HG02870 (cell line): ENCODE measurements at regions not wholly inside any gene's neighbourhood (a gene's known extent, or its start where the extent isn't known, plus 50 kb on each side); places are given as distances from the start of the nearest gene placed in this dataset.

Experiments
- ATAC-seq: cut with Tn5 transposase; IDR thresholded peaks from one replicate; pipeline ENCODE4 v1.9.1; 2021; ENCODE audit warnings: mild to moderate bottlenecking, moderate library complexity; ENCODE audit not compliant: unreplicated experiment

DNA sequence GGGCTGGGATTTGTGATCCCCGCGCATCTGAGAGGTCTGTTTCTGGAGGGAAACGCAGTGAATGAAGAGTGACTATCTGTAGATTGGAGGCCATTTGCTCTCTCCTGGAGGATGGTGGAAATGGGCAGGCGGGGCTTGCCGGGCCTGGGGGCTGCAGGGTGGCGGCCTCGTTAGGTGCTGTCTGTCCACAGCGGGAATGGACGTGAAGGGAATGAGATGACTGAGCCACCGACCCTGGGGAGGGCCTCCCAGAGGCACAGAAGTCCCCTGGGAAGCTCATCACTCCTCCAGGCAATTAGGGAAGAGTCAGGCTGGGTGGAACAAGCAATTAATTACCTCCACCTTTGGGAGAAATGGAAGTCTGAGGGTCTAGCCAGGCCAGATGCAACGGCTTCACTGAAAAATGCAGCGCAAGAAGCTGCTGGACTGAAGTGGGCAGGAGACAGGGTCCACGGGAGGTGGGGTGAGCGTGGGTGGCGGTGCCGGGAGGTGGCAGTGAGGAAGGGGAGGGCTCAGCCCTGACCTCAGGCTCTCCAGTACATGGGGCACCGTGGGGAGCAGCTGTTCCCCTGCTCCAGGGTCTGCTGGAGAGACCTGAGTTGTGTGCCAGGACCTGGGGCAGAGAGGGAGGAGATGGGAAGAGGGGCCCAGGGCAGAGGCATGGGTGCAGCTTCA is 524.5 kb downstream of the BRD1 start:
- no peak for ATAC-seq

DNA sequence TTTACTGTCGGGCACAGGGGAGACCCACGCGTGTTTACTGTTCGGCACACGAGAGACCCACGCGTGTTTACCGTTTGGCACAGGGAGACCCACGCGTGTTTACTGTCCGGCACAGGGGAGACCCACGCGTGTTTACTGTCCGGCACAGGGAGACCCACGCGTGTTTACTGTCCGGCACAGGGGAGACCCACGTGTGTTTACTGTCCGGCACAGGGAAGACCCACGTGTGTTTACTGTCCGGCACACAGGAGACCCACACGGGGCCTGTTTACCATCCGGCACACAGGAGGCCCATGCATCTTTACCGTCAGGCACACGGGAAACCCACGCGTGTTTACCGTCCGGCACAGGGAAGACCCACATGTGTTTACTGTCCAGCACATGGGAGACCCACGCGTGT is 525.1 kb downstream of the BRD1 start:
- ATAC-seq = no peak

DNA sequence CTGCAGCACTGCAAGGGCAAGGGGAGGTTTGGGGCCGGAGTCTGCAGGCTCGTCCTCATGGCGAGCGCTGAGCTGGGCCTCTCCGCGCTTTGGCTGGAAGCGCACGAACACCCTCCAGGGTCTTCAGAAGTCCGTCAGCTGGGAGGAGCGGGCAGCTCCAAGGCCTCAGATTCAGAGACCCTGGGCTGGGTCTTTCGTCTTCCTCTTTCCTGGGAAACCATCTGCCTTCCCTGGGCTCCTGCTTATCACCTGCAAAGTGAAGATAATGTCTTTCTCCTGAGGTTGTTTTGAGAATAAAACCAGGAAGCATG is 525.6 kb downstream of the BRD1 start:
- ATAC-seq = no peak

DNA sequence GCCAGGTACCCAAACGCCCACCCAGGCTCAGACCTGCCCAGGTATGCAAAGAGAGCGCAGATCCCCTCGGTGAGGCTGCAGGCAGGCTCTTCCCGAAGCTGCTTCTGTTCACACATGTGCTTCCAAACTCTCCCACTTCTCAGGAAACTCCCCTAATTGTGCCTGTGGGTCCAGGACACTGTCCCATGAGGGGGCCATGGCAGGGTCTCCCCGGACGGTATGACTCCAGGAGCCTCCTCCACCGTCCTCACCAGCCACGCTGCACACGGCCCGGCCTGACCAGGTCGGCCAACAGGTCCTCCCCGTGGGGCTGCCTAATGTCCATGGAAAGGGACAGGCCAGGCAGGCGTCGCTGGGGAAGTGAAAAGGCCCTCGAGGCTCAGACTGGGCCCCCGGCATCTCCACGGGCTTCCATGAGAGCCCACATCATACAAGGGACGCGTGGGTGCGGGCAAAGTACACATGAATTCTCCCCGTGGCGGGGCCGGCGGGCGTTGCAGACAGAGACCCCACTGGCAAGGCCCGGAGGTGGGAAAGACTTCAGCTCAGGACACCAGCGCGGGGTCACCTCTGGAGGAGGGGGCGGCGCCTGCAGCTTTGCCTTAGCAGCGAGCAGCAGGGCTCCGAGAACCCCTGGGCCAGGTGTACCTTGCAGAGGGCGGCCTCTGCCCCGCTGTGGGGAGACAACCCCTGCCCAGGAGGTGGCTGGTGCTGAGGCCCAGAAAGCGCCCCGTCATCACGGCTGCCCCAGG is 526.1 kb downstream of the BRD1 start:
- ATAC-seq = no peak

DNA sequence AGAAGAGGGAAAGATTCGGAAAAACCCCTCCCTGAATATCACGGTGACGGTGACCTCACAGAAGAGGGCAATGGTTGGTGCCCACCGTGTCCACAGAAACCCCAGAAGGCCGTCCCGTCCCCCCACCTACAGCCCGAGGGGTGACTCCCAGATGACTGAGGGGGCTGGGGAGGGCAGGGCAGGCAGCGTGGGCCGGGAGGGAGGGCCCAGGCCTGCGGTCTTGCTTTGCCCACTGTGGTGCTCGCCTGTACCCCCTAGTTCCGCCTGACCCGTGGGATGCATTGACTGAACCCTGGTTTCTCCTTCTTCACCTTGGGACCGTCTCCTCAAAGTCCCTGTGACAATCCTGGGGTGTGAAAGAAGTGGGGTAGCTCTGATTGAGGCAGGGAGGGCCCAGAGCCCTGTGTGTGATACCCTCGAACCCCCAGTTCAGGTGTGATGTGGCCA is 526.7 kb downstream of the BRD1 start:
- ATAC-seq = no peak

DNA sequence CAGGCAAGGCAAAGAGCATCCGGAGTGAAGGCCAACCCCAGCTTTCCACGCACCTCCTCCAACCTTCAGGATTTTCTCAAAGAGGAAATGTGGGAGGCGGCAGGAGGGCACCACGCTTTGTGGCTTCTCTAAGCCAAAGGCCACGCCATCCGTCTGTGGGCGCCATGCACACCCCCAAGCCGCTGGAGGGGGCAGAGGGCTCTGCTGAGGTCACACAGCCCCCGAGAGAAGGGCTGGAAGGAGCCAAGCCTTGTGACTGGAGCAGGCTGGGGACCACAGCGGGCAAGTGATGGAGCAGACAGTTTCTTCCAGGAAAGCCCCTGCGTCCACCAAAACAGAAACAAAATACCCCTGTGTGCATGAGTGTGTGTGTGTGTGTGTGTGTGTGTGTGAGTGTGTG is 527.4 kb downstream of the BRD1 start:
- ATAC-seq = no peak

DNA sequence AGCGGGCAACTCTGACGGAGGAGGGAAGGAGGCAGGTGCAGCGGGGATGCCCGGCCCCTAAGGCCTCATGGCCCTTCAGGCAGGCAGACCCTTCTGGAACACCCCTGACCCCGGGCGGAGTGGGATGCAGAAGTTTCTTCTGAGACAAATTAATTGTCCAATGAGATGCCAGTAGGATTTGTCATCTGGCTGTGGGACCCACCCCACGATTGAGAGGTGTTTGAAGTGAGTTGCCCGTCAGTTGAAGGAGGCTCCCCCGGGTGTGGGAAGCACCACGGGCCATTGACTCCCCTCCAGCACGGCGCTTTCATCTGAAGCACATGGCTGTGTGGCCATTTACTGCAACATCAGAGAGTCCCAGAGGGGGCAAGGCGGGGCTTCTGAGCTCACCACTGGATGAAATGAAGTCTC is 527.8 kb downstream of the BRD1 start:
- no peak for ATAC-seq

DNA sequence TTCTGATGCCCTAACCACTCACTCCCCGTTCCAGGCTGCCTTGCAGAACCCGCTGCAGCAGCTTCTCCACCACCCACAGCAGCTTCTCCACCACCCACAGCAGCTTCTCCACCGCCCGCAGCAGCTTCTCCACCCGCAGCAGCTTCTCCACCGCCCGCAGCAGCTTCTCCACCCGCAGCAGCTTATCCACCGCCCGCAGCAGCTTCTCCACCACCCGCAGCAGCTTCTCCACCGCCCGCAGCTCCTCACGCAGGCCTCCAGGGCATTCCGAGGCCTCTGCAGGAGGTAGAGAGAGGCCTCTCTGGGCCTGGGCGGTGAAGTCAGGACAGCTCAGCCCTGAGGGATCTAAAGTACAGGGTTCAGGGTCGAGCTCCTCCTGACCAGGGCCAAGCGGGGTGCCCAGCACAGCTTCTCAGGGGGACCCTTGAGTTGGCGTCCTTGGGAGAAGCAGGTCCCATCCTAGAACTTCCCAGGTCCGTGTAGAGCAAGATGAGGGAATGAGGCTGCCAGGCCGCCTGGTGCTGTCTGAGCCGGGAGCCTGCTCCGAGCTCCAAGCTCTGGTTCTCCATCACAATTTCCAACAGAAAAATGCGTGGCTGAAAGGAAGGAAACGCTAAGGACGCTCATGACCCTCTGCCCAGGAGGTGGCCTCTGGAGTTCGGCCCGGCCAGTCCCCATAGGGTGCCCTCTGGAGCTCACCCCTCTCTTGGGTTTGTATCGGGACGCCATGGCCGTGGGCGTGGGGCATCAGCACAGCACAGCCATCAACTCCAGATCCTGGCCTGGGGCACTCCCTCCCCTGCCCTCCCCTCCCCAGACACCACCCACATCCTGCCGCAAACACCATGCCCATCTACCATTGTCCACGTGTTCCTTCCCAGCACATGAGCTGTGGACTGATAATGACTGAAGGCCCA is 528.6 kb downstream of the BRD1 start:
- no peak for ATAC-seq

DNA sequence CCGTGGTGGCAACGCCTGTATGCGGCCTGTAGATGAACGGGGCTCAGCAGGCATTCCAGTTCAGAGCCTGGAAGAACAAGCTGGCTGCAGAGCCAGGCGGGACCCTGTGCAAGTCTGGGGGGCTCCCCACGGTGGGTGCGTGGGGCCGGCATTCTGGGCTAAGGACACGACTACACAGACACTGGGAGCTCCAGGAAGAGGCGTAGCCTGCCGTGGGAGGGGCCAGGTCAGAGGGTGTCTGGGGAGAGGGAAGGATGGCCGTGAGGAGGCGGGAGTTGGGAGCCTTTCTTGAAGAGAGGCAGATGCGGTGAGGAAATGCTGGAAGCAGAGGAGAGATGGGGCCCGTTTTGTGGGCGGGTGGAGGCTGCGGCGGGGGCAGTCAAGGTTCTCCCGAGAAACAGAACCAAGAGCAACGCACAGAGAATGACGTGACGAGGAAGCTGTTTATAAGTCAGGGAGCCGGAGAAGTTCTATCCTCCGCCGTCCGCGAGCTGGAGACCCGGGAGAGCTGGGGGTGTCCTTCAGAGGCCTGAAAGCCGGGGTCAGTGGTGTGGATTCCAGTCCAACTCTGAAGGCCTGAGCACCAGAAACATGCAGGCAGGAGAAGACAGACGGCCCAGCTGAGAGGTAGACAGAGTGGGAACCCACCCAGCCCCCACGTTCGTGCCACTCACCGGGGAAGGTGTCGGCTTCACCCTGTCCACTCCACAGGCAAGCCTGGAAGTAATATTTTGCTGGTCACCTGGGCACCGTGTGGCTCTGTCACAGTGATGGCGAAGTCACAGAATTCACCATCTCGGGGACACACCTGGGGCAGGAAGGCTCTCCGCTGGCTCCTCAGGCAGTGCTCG is 529.6 kb downstream of the BRD1 start:
- no peak for ATAC-seq

DNA sequence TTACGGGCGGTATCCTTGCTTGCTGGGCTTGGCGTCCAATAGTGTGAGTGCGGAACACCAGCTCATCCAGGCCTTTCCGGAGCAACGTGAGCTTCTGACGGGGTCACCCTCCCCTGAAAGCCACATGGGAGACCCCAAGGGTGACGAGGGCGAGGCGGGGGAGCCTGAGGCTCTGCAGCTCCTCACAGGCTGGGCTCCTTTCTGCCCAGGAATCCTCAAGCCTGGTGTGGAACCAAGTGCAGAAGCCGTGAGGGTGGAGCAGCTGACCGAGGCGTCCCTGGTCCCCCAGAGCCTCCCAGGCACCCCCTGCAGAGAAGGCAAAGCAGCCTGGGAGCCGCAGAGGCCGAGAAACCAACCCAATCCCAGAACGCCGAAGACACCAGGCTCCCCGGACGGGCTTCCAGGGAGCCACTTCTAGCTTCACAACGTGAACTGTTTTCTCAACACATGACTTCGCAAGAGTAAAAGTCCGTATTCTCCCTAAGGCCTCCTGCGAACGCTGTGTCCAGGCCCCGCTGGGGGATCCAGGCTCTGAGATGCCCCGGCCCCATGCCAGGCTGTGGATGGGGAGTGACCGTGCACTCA is 530.3 kb downstream of the BRD1 start:
- no peak for ATAC-seq

DNA sequence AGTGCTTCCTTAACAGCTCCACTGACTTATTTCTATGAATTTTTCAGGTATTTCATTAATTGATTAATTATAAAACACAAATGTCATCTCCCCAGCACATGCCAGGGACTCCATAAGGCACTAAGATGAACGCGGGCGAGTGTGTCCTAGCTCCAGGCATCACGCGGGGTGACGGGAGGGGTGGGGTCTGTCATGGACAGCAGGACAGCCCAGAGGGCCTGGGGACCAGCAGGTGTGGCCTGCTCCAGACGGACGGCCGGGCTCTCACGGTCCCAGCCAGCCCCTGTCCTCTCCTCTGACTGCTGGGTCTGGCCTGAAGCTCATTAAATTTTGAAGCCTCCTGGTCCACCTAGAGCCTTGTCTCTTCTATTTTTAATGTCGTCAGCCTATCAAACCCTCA is 531.1 kb downstream of the BRD1 start:
- no peak for ATAC-seq

DNA sequence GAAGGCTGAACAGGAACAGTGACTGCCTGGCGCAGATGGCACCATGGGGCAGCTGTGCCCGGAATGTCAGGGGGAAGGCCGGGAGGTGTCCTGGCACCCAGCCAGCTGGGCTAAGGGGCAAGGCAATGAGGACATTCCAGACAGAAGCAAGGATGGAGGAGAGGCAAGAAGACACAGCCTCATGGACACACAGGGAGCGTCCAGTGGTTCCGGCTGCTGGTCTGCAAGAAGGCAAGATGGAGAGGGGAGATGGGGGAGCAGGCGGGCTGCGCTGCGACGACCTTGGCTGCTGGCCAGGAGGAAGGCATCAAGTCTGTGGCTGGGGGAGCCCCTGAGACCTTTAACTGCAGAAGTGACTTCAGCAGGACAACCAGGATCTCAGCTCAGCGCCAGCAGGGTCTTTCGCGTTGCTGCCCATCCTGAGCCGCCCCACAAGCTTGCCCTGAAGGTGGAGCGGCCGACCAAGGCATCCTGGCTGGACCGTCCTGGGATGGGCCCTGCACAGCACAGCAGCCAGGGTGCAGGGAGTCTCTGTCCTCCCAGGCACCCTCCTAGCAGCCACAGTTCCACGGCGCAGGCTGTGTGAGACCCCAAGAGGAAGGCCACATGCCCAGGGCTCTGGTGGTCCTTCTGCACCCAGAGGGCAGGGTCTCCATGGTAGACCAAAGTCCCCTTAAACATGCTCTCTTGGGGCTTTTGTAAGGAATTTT is 531.7 kb downstream of the BRD1 start:
- no peak for ATAC-seq

DNA sequence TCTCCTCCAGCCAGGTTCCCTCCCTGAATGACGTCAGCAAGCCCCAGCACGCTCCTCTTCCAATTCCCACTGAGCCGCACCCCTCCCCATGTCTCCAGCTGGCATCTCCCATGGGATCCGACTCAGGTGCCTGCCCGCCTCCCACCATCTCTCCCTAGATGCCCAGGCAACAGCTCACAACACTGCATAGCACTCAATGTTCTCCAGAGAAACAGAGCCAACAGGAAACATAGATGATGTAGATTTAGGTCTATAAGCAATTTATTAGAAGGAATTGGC is 532.3 kb downstream of the BRD1 start:
- no peak for ATAC-seq

DNA sequence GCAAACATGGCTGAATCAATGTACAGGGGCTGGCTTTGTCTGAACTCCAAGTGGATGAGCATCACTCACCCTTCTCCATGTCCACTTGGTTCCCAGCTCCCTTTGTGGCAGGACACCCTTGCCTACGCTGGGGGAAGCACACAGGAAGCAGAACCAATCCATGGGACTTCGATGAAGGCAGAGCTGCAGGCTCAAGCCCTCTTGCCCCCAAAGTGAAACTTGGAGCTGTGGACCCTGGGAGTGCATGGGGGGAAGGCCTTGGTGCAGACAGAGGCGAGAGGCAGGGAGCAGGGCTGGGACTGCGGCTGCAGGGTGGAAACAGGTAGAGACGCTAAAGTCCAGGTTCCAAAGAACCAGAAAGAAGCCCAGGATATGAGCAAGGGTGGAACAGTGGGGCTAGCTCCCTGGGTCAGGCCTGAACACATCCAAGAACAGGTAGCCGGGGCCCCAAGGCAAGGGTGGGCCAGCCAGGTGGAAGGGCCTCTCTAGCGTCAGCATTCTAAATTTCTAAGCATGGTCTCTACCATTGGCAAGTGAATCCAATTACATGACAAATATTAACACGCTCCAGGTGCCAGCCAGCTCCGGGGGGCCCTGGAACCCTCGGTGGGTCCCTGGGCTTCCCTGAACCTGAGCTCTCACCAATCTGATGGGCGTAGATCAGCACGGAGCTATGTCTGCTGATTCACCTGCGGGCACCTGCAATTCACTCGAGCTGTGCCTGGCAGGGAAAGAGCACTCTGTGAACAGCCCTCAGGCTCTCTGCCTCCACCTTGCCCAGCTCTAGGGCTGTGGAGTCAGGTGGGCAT is 532.8 kb downstream of the BRD1 start:
- ATAC-seq = no peak

DNA sequence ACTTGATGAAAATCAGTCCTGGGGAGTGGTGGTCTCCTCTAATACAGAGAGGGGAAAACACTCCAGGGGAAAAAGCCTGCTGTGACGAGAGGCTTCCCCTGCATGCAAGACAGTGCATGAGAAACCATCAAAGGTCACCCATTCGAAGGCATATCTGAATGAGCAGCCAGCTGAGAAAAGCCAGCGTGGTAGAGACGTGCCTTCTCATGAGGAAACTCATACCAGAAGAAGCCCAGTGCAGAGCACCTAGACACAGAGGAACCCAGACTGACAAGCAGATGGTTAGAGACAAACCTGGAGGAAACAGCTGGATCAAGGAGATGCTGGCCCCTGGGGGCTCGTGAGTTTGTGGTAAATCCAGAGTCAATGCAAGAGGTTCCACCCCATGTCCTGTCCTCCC is 534.8 kb downstream of the BRD1 start:
- ATAC-seq = no peak

DNA sequence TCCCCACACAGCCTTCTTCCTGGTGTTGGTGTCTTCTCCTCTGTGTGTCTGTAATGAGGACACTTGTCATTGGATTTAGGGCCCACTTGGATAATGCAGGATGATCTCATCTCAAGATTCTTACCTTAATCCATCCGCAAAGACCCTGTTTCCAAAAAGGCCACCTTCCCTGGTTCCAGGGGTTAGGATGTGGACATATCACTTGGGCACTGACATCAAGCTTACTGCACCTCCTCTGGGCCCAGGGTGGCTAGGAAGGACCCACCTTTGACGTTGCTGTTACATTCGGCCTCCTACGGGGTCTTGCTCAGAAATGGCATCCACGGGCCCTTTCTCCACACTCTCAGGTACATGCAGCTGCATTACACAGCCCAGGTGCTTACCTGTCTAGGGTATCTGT is 535.9 kb downstream of the BRD1 start:
- no peak for ATAC-seq

DNA sequence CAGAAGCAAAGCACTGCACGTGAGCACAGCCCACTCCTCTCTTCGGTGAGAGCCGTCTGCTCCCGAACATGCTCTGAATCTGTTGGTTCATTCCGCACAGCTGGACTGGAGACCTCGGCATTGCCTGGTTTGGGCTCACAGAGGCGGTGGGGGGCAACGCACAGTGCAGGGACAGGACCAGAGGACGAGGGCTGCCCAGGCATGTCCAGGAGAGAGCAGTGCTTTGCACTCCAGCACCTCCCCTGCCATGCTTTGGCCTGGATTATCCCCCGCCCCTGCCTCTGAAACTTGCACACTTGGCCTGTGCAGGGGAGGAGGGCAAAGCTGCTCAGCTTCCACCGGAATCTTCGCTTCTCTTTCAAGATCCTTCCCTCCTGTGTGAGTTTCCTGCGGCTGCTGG is 536.5 kb downstream of the BRD1 start:
- ATAC-seq = no peak

DNA sequence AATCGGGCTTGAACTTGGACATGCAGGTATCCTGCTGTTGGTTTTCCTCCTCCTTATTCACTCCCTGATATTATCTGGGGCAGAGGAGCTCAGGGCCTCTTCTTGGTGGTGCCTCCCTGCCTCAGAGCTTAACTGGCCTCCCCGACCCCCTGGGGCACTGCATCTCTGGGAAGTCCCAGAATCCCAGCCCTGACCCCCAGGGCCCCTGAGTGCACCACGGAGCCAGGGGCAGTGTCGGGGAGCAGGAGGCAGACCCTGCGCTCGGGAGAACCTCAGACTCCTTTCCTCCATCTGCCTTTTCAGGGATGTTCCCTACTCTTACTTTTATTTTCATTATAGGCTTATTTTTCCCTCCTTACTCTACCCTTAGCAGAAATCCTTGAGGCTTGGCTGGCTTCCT is 537.0 kb downstream of the BRD1 start:
- no peak for ATAC-seq
